Stomach (tissue), 8 donors: ENCODE measurements at regions not wholly inside any gene's neighbourhood (a gene's known extent, or its start where the extent isn't known, plus 50 kb on each side); places are given as distances from the start of the nearest gene placed in this dataset.
"Not testable (repeated sequence)": the region's sequence is repeated elsewhere in the genome, so short reads cannot be mapped to it uniquely, and the experiment has no call there.

ENCODE experiments used
- DNase-seq, 2 donors: peaks; one replicate each; pipeline versions ENCODE4 v3.0.0 to v3.0.0-alpha.2; 2013 to 2019
- H3K27ac ChIP-seq, 5 donors: fragments of 200-600 bp in 4 of 5; sonication (generic) in 4 of 5; one replicate each; pipeline ENCODE4 v1.5.1; 2013 to 2019; ENCODE audit warnings: mild to moderate bottlenecking in 1 of 5, moderate library complexity in 1 of 5
- H3K27me3 ChIP-seq, 3 donors: fragments of 200-600 bp; sonication (generic); one replicate each; pipeline ENCODE4 v1.5.1; 2017 to 2019; ENCODE audit warnings: mixed run types in 1 of 3
- H3K36me3 ChIP-seq, 4 donors: fragments of 200-600 bp; sonication (generic); 1 replicate in 3 of 4; 2 replicates in 1 of 4; pipeline ENCODE4 v1.5.1; 2016 to 2019
- H3K4me1 ChIP-seq, 4 donors: fragments of 200-600 bp; sonication (generic); one replicate each; pipeline ENCODE4 v1.5.1; 2016 to 2019
- H3K4me3 ChIP-seq, 4 donors: fragments of 200-600 bp; sonication (generic) in 3 of 4; one replicate each; pipeline ENCODE4 v1.5.1; 2016 to 2019; ENCODE audit warnings: mild to moderate bottlenecking in 1 of 4
- H3K9me3 ChIP-seq, 4 donors: fragments of 200-600 bp; sonication (generic); one replicate each; pipeline ENCODE4 v1.5.1; 2016 to 2019
- WGBS, 5 donors: extraction: QIAGEN DNeasy Blood & Tissue Kit in 3 of 5; methylation state at CpG; one replicate each; pipeline versions ENCODE4 v1.1.5 to v1.1.7; 2013 to 2018; 5-methylcytosine and 5-hydroxymethylcytosine counted together
- intact Hi-C: fragments of 100-400 bp; cut with DNase I; formaldehyde crosslinking; loops from one replicate; pipeline ENCODE4 v1.15.1; 2023; ENCODE audit warnings: low total_unique reads
- donor health status: healthy with polysubstance abuse.
- donor health status: Bipolar disorder and iron deficiency.
- donor health status: healthy.

DNA sequence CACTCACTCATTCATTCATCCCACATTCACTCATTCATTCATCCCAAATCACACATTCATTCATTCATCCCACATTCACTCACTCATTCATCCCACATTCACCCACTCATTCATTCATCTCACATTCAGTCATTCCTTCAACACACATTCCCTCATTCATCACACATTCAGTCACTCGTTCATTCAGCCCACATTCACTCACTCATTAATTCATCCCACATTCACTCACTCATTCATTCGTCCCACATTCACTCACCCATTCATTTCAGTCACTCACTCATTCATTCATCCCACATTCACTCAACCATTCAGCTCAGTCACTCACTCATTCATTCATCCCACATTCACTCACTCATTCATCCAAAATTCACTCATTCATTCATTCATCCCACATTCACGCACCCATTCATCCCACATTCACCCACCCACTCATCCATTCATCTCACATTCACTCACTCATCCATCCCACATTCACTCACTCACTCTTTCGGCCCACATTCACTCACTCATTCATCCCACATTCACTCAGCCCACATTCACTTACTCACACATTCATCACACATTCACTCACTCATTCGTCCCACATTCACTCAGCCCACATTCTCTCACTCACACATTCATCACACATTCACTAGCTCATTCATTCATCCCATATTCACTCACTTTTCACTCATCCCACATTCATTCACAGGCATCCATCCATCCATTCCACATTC lies 5469.9 kb upstream of the TPTE start:
- H3K4me3 ChIP-seq, H3K4me1 ChIP-seq, DNase-seq, intact Hi-C loops, H3K9me3 ChIP-seq, H3K36me3 ChIP-seq, H3K27ac ChIP-seq, H3K27me3 ChIP-seq: not testable (repeated sequence)
- WGBS, 5 donors = 85 to 96% (median 91%) methylated on average over 3 to 5 of the region's 5 CpGs; no CpG with 5 or more reads in 1 of the 5 donors

DNA sequence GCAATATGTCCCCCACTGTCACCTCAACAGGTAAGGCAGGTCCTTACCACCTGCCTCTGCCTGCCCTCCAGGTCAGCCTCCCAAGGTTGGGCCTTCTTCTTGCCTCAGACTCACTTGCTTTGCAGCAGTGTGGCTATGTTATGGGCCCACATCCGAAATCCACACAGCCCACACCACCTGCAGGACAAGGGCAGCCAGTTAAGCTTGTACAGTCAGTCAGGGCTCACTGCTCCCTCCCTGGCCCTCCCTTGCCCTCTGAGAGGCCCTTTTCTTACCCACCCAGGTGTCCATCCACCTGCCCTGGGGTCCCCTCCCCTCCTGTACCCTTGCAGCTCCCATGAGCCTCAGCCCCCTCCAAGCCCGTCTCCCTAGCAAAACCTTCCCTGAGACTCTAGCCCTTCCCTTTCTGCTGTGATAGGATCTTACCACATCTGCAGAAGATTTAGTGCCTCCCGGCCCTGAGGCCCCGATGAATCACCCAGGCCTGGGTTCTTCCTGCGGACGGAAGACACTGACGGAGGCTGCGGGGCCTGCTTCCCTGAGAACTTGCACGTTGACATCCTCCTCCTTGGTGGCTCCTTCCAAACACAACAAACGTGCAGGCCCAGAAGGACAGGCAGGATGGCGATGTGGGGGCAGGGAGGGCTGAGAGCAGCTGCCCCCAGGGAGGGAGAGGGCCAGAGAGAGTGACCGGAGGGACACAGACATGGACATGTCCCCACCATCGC lies 5466.2 kb upstream of the TPTE start:
- H3K36me3 ChIP-seq, intact Hi-C loops, H3K27ac ChIP-seq, DNase-seq, H3K27me3 ChIP-seq, H3K9me3 ChIP-seq, H3K4me1 ChIP-seq, H3K4me3 ChIP-seq: not testable (repeated sequence)
- 33 to 60% methylated on average over 1 to 2 of the region's 13 CpGs; no CpG with 5 or more reads in 3 of the 5 donors for WGBS, 5 donors

DNA sequence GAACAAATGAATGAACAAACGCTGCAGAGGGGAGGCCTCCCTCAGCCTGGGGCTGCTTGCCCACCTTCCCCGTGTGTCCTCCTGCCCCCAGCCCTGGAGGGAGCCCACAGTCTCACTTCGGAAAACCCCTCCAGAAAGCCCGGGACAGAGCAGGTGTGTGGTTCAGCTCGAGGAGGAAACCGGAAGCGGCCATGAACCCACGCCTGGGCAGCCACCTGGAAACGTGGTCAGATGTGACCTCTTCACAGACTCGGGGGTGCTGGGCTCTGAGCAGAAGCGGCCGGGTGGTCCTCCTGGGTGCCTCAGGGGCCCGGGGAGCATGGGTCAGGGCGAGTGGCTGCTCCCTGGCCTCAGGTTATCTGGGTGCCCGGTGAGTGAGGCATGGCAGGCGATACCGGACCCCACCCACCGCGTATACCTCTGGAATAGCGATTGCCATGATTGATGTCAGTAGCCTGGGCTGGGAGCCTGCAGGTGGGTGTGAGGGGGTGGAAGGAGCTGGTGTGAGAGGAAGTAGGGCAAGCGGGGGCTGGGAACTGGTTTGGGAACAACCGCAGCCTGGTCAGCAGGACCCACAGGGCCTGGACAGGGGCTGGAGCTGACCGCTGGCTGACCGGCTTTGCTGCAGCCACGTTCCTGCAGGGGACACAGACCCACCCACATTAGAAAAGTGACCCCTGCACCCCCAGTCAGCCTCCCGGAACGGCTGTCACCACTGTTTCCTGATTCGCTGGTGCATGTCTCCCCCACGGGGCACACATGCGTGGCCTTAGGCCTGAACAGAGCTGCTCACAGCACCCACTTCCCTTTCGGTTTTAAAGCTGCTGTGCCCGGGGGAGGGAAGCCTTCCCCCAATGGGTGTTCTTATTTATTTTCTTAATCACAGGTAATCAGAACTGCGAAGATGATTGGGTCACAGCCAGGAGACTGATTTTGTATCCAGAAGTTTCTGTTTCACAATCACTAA lies 5465.1 kb upstream of the TPTE start:
- H3K4me1 ChIP-seq, H3K9me3 ChIP-seq, H3K36me3 ChIP-seq, H3K27me3 ChIP-seq, intact Hi-C loops, H3K4me3 ChIP-seq, H3K27ac ChIP-seq, DNase-seq: not testable (repeated sequence)
- WGBS, 5 donors = no CpG with 5 or more reads among the region's 33 CpGs

DNA sequence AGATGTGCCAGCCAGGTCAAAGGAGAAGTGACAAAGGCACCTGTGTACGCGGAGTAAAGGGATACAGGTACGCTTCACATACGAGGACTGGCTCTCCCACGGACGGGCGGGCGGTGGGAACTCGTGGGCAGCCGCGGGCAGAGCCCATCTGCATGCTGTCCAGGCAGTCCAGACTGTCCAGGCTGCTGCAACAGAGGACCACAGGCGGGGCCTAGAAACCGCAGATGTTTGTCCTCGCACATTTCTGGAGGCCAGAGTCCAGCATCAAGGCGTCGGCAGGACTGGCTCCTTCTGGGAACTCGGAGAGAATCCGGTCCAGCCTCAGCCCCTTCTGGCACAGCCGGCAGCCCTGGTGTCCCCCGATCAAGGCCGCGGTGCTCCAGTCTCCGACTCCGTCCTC lies 5464.3 kb upstream of the TPTE start:
- H3K4me3 ChIP-seq, H3K36me3 ChIP-seq, H3K27me3 ChIP-seq, H3K9me3 ChIP-seq, H3K4me1 ChIP-seq, intact Hi-C loops, H3K27ac ChIP-seq, DNase-seq: not testable (repeated sequence)
- WGBS, 5 donors = no CpG with 5 or more reads among the region's 24 CpGs

DNA sequence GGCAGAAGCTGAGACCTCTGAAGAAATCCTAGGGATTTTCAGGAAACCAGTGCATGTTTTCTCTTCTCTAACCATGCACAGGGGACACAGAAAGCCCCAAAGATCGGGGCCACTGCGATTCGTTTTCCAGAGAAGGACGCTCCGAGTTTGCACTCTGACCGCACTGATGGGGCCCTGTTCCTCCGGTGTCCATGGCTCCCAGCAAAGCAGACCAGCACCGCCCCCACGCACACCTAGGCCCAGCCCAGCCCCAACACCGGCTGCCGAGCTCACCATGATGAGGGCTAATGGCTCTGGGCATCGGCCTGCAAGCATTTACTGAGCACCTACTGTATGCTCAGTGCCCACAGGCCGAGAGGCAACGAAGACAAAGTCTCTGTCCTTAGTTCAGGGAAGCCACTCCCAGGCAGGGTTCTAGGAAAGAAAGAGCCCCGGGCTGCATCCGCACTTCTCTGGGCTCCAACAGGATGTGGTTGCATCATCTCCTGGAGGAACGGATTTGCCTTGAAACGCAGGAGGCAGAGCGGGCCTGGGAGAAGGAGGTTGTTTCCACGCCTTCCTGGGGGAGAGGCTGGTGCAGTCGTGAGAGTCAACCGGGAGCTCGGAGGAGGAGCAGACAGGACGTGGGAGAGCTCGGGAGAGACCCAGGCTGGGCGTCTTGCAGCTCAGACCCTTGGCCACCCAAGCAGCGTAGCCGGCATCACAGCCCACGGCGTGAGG lies 5460.9 kb upstream of the TPTE start:
- H3K9me3 ChIP-seq, H3K27ac ChIP-seq, H3K27me3 ChIP-seq, H3K4me3 ChIP-seq, DNase-seq, H3K36me3 ChIP-seq, H3K4me1 ChIP-seq, intact Hi-C loops: not testable (repeated sequence)
- no CpG with 5 or more reads among the region's 30 CpGs for WGBS, 5 donors

DNA sequence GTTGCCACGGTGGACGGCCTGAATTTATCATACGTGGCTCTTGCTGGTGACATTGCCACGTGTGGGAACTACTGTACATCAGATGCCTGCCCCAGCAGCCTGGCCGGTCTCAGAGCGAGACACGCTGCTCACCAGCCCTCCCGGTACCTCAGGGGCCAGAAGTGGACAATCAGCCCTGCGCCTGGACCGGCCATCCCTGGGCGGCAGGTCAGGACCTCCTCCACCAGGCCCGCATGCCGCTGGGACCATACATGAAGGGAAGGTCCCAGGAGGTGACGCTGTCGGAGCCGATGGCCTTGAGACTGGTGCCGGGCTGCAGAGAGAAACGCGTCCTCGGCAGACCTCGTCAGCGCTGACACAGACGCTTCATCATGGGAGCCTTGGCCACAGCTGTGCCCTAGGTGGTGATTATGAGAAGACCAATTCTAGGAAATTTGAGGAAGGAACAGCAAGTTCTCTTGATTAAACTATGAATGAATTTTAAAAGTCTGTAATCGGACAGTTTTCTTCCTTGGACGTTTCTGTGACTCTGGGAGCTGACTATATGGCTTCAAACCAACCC lies 5456.7 kb upstream of the TPTE start:
- WGBS, 5 donors = 87 to 100% methylated on average over 9 to 11 of the region's 25 CpGs; no CpG with 5 or more reads in 3 of the 5 donors
- H3K4me1 ChIP-seq, intact Hi-C loops, H3K27ac ChIP-seq, DNase-seq, H3K4me3 ChIP-seq, H3K36me3 ChIP-seq, H3K27me3 ChIP-seq, H3K9me3 ChIP-seq: not testable (repeated sequence)

DNA sequence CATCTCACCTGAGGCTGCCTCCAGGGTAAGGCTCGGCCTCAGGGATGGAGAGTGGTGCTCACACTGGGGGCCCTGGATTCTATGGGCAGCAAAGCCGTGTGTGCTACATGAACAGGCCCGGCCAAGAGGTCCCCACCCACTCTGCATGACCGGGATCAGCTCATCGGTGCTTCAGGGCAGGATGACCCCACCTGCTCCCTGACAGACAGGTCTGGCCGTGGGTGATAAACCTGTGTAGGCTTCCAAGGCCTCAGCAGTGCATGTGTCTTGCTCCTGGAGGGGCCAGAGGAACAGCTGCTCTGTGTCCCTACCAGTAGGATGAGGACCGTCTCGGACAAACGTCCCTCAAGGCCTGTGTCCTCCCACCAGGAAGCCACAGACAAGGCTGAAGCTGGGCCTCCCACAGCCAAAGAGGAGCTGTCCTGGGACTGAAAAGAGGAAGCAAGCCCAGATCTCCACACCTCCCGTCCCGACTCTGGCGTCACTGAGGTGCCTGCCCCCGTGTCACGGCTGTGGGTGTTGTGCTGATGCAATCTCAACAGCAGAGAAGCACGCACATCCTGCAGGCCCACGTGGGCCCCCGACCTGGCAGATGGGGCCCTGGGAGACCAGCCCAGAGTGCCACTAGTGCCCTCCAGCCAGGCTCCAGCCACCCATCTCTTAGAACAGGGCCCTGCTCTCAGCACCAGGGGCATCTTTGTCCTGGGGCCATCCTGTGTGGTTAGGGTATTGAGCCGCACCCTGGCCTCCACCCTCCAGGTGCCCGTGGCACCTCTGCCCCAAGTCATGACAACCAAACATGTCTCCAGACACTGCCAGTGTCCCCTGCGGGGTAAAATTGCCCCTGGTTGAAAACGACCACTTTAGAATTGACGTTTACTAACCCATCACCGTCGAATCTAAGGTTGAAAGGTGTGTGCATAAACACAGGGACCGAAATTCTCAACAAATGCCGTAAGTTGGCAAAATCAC lies 5455.9 kb upstream of the TPTE start:
- H3K36me3 ChIP-seq, H3K27me3 ChIP-seq, H3K27ac ChIP-seq, intact Hi-C loops, H3K4me3 ChIP-seq, H3K4me1 ChIP-seq, H3K9me3 ChIP-seq: not testable (repeated sequence)
- peak; percentile 30 to 32 for DNase-seq
- 80 to 89% (median 85%) methylated on average over 5 to 24 of the region's 26 CpGs; no CpG with 5 or more reads in 1 of the 5 donors for WGBS, 5 donors

DNA sequence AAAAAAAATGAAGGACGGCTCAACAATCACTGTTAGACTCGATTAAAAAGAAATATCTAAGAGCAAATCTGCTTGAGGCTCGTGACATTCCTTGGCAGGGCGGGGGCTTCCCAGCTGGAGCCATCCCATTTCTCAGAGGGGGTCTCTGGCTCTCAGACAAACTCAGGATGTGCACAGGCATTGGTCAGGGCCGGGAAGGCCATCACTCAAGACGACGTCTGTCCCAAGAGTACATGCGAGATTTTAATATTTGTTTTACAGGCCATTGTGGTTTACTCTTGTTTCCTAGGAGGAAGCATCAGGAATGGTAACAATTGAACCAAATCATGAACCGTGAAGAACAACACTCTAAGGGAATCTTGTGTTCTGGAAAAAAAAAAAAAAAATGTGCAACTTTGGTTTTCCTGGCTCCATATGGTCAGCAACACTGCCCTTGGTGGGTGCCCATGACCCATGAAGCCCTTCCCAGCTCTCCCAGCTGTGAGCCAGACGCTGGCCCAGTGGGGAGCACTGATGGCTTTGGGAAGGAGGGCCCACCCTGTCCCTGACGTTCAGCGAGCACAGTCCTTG lies 5454.6 kb upstream of the TPTE start:
- H3K36me3 ChIP-seq, H3K9me3 ChIP-seq, H3K27me3 ChIP-seq, DNase-seq, H3K4me1 ChIP-seq, H3K27ac ChIP-seq, intact Hi-C loops, H3K4me3 ChIP-seq: not testable (repeated sequence)
- WGBS, 5 donors = 55 to 73% (median 65%) methylated on average over 2 to 3 of the region's 12 CpGs; no CpG with 5 or more reads in 1 of the 5 donors

DNA sequence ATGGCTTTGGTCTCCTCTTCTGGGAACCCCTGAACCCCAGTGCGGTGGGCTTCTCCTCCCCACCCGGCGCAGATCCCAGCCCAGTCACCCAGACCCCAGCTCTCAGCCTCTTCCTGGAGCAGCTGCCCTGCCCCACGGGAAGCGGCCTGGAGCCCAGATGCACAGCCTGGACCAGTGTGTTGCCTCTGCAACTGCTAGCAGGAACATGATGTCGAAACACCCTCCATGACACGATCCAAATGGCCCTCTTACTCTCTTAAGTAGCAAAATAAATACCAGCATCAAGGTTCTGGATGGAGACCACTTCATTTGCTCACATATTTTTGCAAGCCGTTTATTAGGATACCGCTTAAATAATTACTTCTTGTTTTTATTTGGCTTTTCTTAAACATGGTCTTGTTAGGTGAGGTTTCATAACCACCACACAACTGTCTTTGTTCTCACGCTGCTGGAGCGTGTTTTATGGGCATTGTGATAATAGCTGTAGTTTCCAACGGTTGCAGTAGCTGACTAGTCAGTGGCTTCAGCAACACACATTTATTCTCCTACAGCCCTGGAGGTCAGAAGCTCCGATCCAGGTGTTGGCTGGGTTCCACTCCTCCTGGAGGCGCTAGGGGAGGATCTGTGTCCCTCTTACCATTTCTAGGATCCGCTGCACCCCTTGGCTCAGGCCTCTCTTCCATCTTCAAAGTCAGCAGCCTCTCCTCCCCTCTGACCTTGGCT lies 5453.9 kb upstream of the TPTE start:
- H3K36me3 ChIP-seq, H3K27me3 ChIP-seq, DNase-seq, H3K27ac ChIP-seq, intact Hi-C loops, H3K9me3 ChIP-seq, H3K4me1 ChIP-seq, H3K4me3 ChIP-seq: not testable (repeated sequence)
- 35 to 51% methylated on average over 3 of the region's 15 CpGs; no CpG with 5 or more reads in 3 of the 5 donors for WGBS, 5 donors
